GM23338 (cell line): ENCODE measurements at regions not wholly inside any gene's neighbourhood (a gene's known extent, or its start where the extent isn't known, plus 50 kb on each side); places are given as distances from the start of the nearest gene placed in this dataset.

Experiments
- ATAC-seq: fragments of 200-7000 bp; cut with Tn5 transposase; 3 replicates; pipeline ENCODE4 v1.9.1; 2020
- DNase-seq: peaks from one replicate; pipeline ENCODE4 v3.0.0-alpha.2; 2015; ENCODE audit warnings: low spot score
- H2AFZ ChIP-seq: fragments of 200-600 bp; sonication (generic); 2 replicates; pipeline ENCODE4 v1.8.0; 2016; ENCODE audit warnings: antibody characterized with exemption, mild to moderate bottlenecking, moderate library complexity
- H3F3A ChIP-seq: fragments of 200-600 bp; sonication (generic); replicated peaks from 2 replicates; pipeline ENCODE4 v1.8.0; 2017; ENCODE audit warnings: antibody characterized with exemption, mixed run types, low read depth
- H3K27ac ChIP-seq: fragments of 200-600 bp; sonication (generic); 2 replicates; pipeline ENCODE4 v1.6.1; 2016; ENCODE audit warnings: low read depth
- H3K27me3 ChIP-seq: fragments of 200-600 bp; sonication (generic); 2 replicates; pipeline ENCODE4 v1.8.0; 2016; ENCODE audit warnings: mild to moderate bottlenecking, mixed run types, moderate library complexity; ENCODE audit not compliant: insufficient read depth
- H3K36me3 ChIP-seq: fragments of 200-600 bp; sonication (generic); 2 replicates; pipeline ENCODE4 v1.8.0; 2016; ENCODE audit warnings: mild to moderate bottlenecking; ENCODE audit not compliant: insufficient read depth
- H3K4me1 ChIP-seq: fragments of 200-600 bp; sonication (generic); 2 replicates; pipeline ENCODE4 v1.8.0; 2016; ENCODE audit warnings: mild to moderate bottlenecking, moderate library complexity; ENCODE audit not compliant: insufficient read depth
- H3K4me2 ChIP-seq: fragments of 200-600 bp; sonication (generic); 2 replicates; pipeline ENCODE4 v1.7.1; 2017; ENCODE audit warnings: mixed run types
- H3K4me3 ChIP-seq: fragments of 200-600 bp; sonication (generic); 2 replicates; pipeline ENCODE4 v1.6.1; 2016; ENCODE audit warnings: mixed run types
- H3K79me2 ChIP-seq: fragments of 200-600 bp; sonication (generic); replicated peaks from 2 replicates; pipeline ENCODE4 v1.8.0; 2017; ENCODE audit warnings: mild to moderate bottlenecking; ENCODE audit not compliant: insufficient read depth
- H3K9me2 ChIP-seq: fragments of 200-600 bp; sonication (generic); 2 replicates; pipeline ENCODE4 v1.8.0; 2017; ENCODE audit not compliant: insufficient read depth
- H4K20me1 ChIP-seq: fragments of 200-600 bp; sonication (generic); replicated peaks from 2 replicates; pipeline ENCODE4 v1.8.0; 2017; ENCODE audit warnings: mild to moderate bottlenecking; ENCODE audit not compliant: insufficient read depth
- H3K27ac Mint-ChIP-seq: 2 replicates; pipeline ENCODE4 v1.8.0; 2020; ENCODE audit warnings: inconsistent platforms, mild to moderate bottlenecking, moderate library complexity, mixed read lengths
- H3K27me3 Mint-ChIP-seq: 3 replicates; pipeline ENCODE4 v1.8.0; 2022; ENCODE audit warnings: low read depth, mild to moderate bottlenecking, moderate library complexity, mixed read lengths, inconsistent platforms; ENCODE audit not compliant: insufficient read depth, poor library complexity
- H3K36me3 Mint-ChIP-seq: 3 replicates; pipeline ENCODE4 v1.8.0; 2021; ENCODE audit warnings: low read depth, mild to moderate bottlenecking, inconsistent platforms, moderate library complexity, mixed read lengths
- H3K4me1 Mint-ChIP-seq: 3 replicates; pipeline ENCODE4 v1.8.0; 2020; ENCODE audit warnings: mild to moderate bottlenecking, inconsistent platforms, mixed read lengths
- H3K4me3 Mint-ChIP-seq: 3 replicates; pipeline ENCODE4 v1.8.0; 2021; ENCODE audit warnings: moderate library complexity, mild to moderate bottlenecking, inconsistent platforms, mixed read lengths
- H3K9me3 Mint-ChIP-seq: 3 replicates; pipeline ENCODE4 v1.8.0; 2020; ENCODE audit warnings: moderate library complexity, mild to moderate bottlenecking, inconsistent platforms, mixed read lengths
- CREB1 ChIP-seq: fragments of 250-450 bp; sonication (Bioruptor Pico); IDR thresholded peaks from 2 replicates; pipeline ENCODE4 v1.5.0; 2020; ENCODE audit warnings: low read depth, mild to moderate bottlenecking, moderate library complexity
- EZH2 ChIP-seq: fragments of 200-600 bp; sonication (generic); IDR thresholded peaks from one replicate; pipeline ENCODE4 v1.8.0; 2017; ENCODE audit warnings: antibody characterized with exemption, mild to moderate bottlenecking, low read depth; ENCODE audit not compliant: unreplicated experiment
- EZH2phosphoT487 ChIP-seq: fragments of 200-600 bp; sonication (generic); IDR thresholded peaks from one replicate; pipeline ENCODE4 v1.8.1; 2018; ENCODE audit warnings: antibody characterized with exemption; ENCODE audit not compliant: unreplicated experiment
- JUNB ChIP-seq: IDR thresholded peaks from one replicate; pipeline ENCODE4 v1.6.1; 2016; ENCODE audit warnings: antibody characterized with exemption; ENCODE audit not compliant: unreplicated experiment
- NANOG ChIP-seq: IDR thresholded peaks from 2 replicates; pipeline ENCODE4 v1.6.1; 2016; ENCODE audit warnings: antibody characterized with exemption, borderline replicate concordance
- POLR2AphosphoS5 ChIP-seq: IDR thresholded peaks from 2 replicates; pipeline ENCODE4 v1.6.1; 2016; ENCODE audit warnings: antibody characterized with exemption, low read depth
- STAT1 ChIP-seq: IDR thresholded peaks from one replicate; pipeline ENCODE4 v1.6.1; 2016; ENCODE audit warnings: antibody characterized with exemption; ENCODE audit not compliant: unreplicated experiment
- ZNF114 ChIP-seq: fragments of 250-450 bp; sonication (Bioruptor Pico); IDR thresholded peaks from 2 replicates; pipeline ENCODE4 v1.5.0; 2020; ENCODE audit warnings: mild to moderate bottlenecking, moderate library complexity
- ZNF331 ChIP-seq: fragments of 250-450 bp; sonication (Bioruptor Pico); IDR thresholded peaks from 2 replicates; pipeline ENCODE4 v1.5.0; 2020; ENCODE audit warnings: low read depth, mild to moderate bottlenecking, moderate library complexity
- TF ChIP-seq, protein P1 (sequence below): fragments of 250-450 bp; sonication (Bioruptor Pico); IDR thresholded peaks from 2 replicates; pipeline ENCODE4 v1.5.0; 2020; ENCODE audit warnings: mild to moderate bottlenecking, moderate library complexity
- TF ChIP-seq, protein P2 (sequence below): IDR thresholded peaks from one replicate; pipeline ENCODE4 v1.6.1; 2018; ENCODE audit warnings: antibody characterized with exemption; ENCODE audit not compliant: unreplicated experiment
- TF ChIP-seq, protein P3 (sequence below): IDR thresholded peaks from 2 replicates; pipeline ENCODE4 v1.6.1; 2016; ENCODE audit warnings: antibody characterized with exemption
- TF ChIP-seq, protein P4 (sequence below), 2 experiments: fragments of 200-600 bp in 1 of 2; sonication (generic) in 1 of 2; conservative IDR thresholded peaks; 2 replicates each; pipeline versions ENCODE4 v1.5.1 to v1.6.1; 2016 to 2017; ENCODE audit warnings: antibody characterized with exemption in 2 of 2, low read depth in 2 of 2, mild to moderate bottlenecking in 2 of 2, moderate library complexity in 1 of 2

DNA sequence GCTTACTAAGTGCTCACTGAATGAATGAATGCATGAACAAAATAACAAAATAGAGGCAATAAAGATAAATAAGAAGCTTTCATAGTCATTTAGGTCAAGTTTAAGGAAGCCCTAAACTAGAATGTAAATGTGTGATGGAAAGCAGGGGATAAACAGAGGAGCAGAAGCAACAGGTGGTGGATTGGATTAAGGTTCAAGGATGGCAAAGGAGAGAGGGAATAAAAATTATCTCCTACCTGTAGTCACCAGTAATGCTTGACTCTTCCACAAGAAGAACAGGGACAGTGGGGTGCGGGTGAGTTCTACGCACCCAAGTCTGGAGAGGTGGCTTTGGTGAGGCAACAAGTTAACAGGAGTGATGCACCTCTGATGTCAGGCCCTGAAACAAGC is 212.4 kb downstream of the ZIC5 start:
- H3K36me3 Mint-ChIP-seq: peaks cover 71% of the 10 kb centered on the region
- no peak for DNase-seq
- peaks cover 10% of the 10 kb centered on the region for H3K27me3 Mint-ChIP-seq

More for the DNA sequence above, 212.4 kb downstream of the ZIC5 start:
- peaks cover 18% of the 10 kb centered on the region; the same call in 2 of the 3 replicates for H3K4me1 Mint-ChIP-seq
- Histone ChIP-seq H3K36me3 (no peaks in the 10 kb centered on the region), H4K20me1 (no peaks in the 10 kb centered on the region), H3K4me3 (no peak overlapping the region), H3K27ac (no peak overlapping the region), H3K9me2 (no peaks in the 10 kb centered on the region), H3F3A (no peaks in the 10 kb centered on the region), H2AFZ (no peak overlapping the region), H3K27me3 (no peaks in the 10 kb centered on the region), H3K4me2 (no peak overlapping the region), H3K4me1 (no peaks in the 10 kb centered on the region), H3K79me2 (no peaks in the 10 kb centered on the region)
- H3K9me3 Mint-ChIP-seq: peaks cover 47% of the 10 kb centered on the region
- ATAC-seq: no peak
- H3K4me3 Mint-ChIP-seq: no peak overlapping the region
- TF ChIP-seq, protein P1, sequence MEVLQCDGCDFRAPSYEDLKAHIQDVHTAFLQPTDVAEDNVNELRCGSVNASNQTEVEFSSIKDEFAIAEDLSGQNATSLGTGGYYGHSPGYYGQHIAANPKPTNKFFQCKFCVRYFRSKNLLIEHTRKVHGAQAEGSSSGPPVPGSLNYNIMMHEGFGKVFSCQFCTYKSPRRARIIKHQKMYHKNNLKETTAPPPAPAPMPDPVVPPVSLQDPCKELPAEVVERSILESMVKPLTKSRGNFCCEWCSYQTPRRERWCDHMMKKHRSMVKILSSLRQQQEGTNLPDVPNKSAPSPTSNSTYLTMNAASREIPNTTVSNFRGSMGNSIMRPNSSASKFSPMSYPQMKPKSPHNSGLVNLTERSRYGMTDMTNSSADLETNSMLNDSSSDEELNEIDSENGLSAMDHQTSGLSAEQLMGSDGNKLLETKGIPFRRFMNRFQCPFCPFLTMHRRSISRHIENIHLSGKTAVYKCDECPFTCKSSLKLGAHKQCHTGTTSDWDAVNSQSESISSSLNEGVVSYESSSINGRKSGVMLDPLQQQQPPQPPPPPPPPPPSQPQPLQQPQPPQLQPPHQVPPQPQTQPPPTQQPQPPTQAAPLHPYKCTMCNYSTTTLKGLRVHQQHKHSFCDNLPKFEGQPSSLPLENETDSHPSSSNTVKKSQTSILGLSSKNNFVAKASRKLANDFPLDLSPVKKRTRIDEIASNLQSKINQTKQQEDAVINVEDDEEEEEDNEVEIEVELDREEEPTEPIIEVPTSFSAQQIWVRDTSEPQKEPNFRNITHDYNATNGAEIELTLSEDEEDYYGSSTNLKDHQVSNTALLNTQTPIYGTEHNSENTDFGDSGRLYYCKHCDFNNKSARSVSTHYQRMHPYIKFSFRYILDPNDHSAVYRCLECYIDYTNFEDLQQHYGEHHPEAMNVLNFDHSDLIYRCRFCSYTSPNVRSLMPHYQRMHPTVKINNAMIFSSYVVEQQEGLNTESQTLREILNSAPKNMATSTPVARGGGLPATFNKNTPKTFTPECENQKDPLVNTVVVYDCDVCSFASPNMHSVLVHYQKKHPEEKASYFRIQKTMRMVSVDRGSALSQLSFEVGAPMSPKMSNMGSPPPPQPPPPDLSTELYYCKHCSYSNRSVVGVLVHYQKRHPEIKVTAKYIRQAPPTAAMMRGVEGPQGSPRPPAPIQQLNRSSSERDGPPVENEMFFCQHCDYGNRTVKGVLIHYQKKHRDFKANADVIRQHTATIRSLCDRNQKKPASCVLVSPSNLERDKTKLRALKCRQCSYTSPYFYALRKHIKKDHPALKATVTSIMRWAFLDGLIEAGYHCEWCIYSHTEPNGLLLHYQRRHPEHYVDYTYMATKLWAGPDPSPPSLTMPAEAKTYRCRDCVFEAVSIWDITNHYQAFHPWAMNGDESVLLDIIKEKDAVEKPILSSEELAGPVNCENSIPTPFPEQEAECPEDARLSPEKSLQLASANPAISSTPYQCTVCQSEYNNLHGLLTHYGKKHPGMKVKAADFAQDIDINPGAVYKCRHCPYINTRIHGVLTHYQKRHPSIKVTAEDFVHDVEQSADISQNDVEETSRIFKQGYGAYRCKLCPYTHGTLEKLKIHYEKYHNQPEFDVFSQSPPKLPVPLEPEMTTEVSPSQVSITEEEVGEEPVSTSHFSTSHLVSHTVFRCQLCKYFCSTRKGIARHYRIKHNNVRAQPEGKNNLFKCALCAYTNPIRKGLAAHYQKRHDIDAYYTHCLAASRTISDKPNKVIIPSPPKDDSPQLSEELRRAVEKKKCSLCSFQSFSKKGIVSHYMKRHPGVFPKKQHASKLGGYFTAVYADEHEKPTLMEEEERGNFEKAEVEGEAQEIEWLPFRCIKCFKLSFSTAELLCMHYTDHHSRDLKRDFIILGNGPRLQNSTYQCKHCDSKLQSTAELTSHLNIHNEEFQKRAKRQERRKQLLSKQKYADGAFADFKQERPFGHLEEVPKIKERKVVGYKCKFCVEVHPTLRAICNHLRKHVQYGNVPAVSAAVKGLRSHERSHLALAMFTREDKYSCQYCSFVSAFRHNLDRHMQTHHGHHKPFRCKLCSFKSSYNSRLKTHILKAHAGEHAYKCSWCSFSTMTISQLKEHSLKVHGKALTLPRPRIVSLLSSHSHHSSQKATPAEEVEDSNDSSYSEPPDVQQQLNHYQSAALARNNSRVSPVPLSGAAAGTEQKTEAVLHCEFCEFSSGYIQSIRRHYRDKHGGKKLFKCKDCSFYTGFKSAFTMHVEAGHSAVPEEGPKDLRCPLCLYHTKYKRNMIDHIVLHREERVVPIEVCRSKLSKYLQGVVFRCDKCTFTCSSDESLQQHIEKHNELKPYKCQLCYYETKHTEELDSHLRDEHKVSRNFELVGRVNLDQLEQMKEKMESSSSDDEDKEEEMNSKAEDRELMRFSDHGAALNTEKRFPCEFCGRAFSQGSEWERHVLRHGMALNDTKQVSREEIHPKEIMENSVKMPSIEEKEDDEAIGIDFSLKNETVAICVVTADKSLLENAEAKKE: no peak
- TF ChIP-seq, protein P2, sequence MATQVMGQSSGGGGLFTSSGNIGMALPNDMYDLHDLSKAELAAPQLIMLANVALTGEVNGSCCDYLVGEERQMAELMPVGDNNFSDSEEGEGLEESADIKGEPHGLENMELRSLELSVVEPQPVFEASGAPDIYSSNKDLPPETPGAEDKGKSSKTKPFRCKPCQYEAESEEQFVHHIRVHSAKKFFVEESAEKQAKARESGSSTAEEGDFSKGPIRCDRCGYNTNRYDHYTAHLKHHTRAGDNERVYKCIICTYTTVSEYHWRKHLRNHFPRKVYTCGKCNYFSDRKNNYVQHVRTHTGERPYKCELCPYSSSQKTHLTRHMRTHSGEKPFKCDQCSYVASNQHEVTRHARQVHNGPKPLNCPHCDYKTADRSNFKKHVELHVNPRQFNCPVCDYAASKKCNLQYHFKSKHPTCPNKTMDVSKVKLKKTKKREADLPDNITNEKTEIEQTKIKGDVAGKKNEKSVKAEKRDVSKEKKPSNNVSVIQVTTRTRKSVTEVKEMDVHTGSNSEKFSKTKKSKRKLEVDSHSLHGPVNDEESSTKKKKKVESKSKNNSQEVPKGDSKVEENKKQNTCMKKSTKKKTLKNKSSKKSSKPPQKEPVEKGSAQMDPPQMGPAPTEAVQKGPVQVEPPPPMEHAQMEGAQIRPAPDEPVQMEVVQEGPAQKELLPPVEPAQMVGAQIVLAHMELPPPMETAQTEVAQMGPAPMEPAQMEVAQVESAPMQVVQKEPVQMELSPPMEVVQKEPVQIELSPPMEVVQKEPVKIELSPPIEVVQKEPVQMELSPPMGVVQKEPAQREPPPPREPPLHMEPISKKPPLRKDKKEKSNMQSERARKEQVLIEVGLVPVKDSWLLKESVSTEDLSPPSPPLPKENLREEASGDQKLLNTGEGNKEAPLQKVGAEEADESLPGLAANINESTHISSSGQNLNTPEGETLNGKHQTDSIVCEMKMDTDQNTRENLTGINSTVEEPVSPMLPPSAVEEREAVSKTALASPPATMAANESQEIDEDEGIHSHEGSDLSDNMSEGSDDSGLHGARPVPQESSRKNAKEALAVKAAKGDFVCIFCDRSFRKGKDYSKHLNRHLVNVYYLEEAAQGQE: no peak
- TF ChIP-seq POLR2AphosphoS5 (no peak), ZNF114 (no peak), STAT1 (no peak), EZH2phosphoT487 (no peak), CREB1 (no peak), NANOG (no peak), ZNF331 (no peak), JUNB (no peak), EZH2 (no peak)
- TF ChIP-seq, protein P3, sequence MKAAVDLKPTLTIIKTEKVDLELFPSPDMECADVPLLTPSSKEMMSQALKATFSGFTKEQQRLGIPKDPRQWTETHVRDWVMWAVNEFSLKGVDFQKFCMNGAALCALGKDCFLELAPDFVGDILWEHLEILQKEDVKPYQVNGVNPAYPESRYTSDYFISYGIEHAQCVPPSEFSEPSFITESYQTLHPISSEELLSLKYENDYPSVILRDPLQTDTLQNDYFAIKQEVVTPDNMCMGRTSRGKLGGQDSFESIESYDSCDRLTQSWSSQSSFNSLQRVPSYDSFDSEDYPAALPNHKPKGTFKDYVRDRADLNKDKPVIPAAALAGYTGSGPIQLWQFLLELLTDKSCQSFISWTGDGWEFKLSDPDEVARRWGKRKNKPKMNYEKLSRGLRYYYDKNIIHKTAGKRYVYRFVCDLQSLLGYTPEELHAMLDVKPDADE: no peak
- TF ChIP-seq, protein P4, sequence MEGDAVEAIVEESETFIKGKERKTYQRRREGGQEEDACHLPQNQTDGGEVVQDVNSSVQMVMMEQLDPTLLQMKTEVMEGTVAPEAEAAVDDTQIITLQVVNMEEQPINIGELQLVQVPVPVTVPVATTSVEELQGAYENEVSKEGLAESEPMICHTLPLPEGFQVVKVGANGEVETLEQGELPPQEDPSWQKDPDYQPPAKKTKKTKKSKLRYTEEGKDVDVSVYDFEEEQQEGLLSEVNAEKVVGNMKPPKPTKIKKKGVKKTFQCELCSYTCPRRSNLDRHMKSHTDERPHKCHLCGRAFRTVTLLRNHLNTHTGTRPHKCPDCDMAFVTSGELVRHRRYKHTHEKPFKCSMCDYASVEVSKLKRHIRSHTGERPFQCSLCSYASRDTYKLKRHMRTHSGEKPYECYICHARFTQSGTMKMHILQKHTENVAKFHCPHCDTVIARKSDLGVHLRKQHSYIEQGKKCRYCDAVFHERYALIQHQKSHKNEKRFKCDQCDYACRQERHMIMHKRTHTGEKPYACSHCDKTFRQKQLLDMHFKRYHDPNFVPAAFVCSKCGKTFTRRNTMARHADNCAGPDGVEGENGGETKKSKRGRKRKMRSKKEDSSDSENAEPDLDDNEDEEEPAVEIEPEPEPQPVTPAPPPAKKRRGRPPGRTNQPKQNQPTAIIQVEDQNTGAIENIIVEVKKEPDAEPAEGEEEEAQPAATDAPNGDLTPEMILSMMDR (conservative IDR thresholded peaks at IDR 0.05; ENCODE audit: low read depth in 2 of 2): no peak
- no peak overlapping the region for H3K27ac Mint-ChIP-seq
